Aorta (tissue), 5 donors: ENCODE measurements at regions not wholly inside any gene's neighbourhood (a gene's known extent, or its start where the extent isn't known, plus 50 kb on each side); places are given as distances from the start of the nearest gene placed in this dataset.
"Not testable (repeated sequence)": the region's sequence is repeated elsewhere in the genome, so short reads cannot be mapped to it uniquely, and the experiment has no call there.

Experiments used
- ATAC-seq: fragments of 200-7000 bp; cut with Tn5 transposase; one replicate; pipeline ENCODE4 v1.9.1; 2022; ENCODE audit warnings: moderate library complexity; ENCODE audit not compliant: low FRiP score
- DNase-seq, 2 donors: peaks; one replicate each; pipeline ENCODE4 v3.0.0-alpha.2; 2020
- H3K27ac ChIP-seq, 2 donors: one replicate each; pipeline ENCODE4 v1.5.1; 2013; ENCODE audit warnings: low read length in 2 of 2, mild to moderate bottlenecking in 2 of 2, moderate library complexity in 2 of 2, control low read depth in 1 of 2, inconsistent platforms in 1 of 2, low read depth in 1 of 2
- H3K27me3 ChIP-seq, 2 donors: one replicate each; pipeline ENCODE4 v1.6.1; 2013; ENCODE audit warnings: control low read depth in 1 of 2, low read length in 1 of 2, mild to moderate bottlenecking in 1 of 2, moderate library complexity in 1 of 2; ENCODE audit not compliant: insufficient read depth in 2 of 2, control insufficient read depth in 1 of 2
- H3K36me3 ChIP-seq, 2 donors: one replicate each; pipeline ENCODE4 v1.6.1; 2013; ENCODE audit warnings: control low read depth in 1 of 2, low read length in 1 of 2, mild to moderate bottlenecking in 1 of 2; ENCODE audit not compliant: insufficient read depth in 2 of 2, control insufficient read depth in 1 of 2
- H3K4me1 ChIP-seq, 2 donors: one replicate each; pipeline ENCODE4 v1.6.1; 2013; ENCODE audit warnings: low read length in 2 of 2, control low read depth in 1 of 2, mild to moderate bottlenecking in 1 of 2, moderate library complexity in 1 of 2; ENCODE audit not compliant: insufficient read depth in 2 of 2, control insufficient read depth in 1 of 2
- H3K4me3 ChIP-seq, 2 donors: one replicate each; pipeline ENCODE4 v1.5.1; 2013; ENCODE audit warnings: low read length in 2 of 2, control low read depth in 1 of 2, mild to moderate bottlenecking in 1 of 2
- H3K9me3 ChIP-seq: one replicate; pipeline ENCODE4 v1.6.1; 2013; ENCODE audit warnings: mild to moderate bottlenecking, low read length; ENCODE audit not compliant: control insufficient read depth
- WGBS, 2 donors: extraction: QIAGEN DNeasy Blood & Tissue Kit; methylation state at CpG; one replicate each; pipeline ENCODE4 v1.1.7; 2013; 5-methylcytosine and 5-hydroxymethylcytosine counted together
- intact Hi-C, 2 donors: fragments of 100-400 bp; cut with DNase I; formaldehyde crosslinking; loops; one replicate each; pipeline versions ENCODE4 v1.14.2 to v1.15.0; 2022
- donor health status: healthy with polysubstance abuse.
- donor health status: Bipolar disorder and iron deficiency.
- donor health status: DM: no; HTN: no; CAD: no.
- donor health status: DM: no; HTN: no; CAD: no.
- donor health status: DM: yes; HTN: yes; CAD: no.

DNA sequence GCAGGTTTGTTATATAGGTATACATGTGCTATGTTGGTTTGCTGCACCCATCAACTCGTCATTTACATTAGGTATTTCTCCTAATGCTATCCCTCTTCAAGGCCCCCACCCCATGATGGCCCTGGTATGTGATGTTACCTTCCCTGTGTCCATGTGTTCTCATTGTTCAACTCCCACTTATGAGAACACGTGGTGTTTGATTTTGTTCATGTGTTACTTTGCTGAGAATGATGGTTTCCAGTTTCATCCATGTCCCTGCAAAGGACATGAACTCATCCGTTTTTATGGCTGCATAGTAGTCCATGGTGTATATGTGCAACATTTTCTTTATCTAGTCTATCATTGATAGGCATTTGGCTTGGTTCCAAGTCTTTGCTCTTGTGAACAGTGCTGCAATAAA is 175.0 kb downstream of the KBTBD8 start:
- H3K4me3 ChIP-seq, ATAC-seq, intact Hi-C loops, H3K4me1 ChIP-seq, DNase-seq, H3K27ac ChIP-seq, H3K36me3 ChIP-seq, H3K27me3 ChIP-seq: not testable (repeated sequence)
- H3K9me3 ChIP-seq = peaks cover 11% of the 10 kb centered on the region
- 80 to 87% methylated on average over 3 of the region's 3 CpGs for WGBS, 2 donors

DNA sequence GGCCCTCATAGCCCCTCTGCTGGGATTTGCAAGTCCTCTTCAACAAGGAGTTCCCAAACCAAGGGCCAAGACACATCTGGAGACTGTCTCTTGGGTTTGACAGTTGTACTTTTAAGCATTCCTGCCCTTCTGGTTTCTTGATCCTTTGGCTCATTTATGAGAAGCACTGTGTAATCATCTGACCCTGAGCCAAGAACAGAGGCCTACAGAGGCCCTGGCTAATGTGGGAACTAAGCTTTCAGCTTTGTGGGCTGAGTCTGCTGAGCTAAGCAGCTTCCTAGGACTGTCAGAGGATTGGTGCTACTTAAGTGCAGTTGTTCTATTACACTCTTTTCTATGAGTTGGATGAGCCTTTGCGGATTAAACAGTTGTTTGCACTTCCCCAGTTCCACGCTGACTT is 178.3 kb downstream of the KBTBD8 start:
- Histone ChIP-seq H3K4me1 (no peaks in the 10 kb centered on the region), H3K36me3 (no peaks in the 10 kb centered on the region), H3K9me3 (peaks cover 11% of the 10 kb centered on the region), H3K27me3 (peaks cover 0 to 2% of the 10 kb centered on the region in 2 donors), H3K27ac (no peak overlapping the region), H3K4me3 (no peak overlapping the region)
- no peak for ATAC-seq
- intact Hi-C loops = no loop called here
- 89 to 92% methylated on average over 2 of the region's 2 CpGs for WGBS, 2 donors
- DNase-seq = no peak

GRCh38 chr3:67192466-67192865 is 194.4 kb downstream of the KBTBD8 start:
- 87 to 88% methylated on average over 8 of the region's 8 CpGs for whole genome bisulfite sequencing, 2 donors
- Histone ChIP-seq H3K4me3 (no peak overlapping the region), H3K4me1 (no peaks in the 10 kb centered on the region), H3K27ac (no peak overlapping the region), H3K27me3 (no peaks in the 10 kb centered on the region), H3K9me3 (no peaks in the 10 kb centered on the region), H3K36me3 (no peaks in the 10 kb centered on the region)
- DNase-seq (no peak), ATAC-seq (no peak)
- intact Hi-C loops = no loop called here

DNA sequence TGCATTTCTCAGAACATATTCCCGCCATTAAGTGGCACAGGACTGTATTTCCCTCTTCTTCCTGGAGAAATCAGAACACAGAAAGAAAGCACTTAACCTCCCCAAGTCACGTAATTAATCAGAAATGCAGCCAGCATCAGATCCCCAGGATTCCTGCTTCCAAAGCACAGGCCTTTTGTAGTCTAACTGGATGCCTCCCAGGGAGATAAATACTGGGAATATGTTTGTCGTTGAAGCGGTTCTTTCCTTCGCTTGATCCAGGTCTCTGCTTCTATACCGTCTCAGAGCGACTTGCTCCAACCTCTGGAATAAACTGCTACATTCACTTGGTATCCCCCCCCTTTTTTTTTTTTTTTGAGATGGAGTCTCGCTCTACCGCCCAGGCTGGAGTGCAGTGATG is 198.6 kb downstream of the KBTBD8 start:
- intact Hi-C loops = no loop called here
- ATAC-seq = no peak
- no peak overlapping the region for H3K4me3 ChIP-seq
- no peaks in the 10 kb centered on the region for H3K27me3 ChIP-seq
- 95 to 97% methylated on average over 9 of the region's 9 CpGs for WGBS, 2 donors
- no peaks in the 10 kb centered on the region for H3K9me3 ChIP-seq
- no peaks in the 10 kb centered on the region for H3K4me1 ChIP-seq
- H3K36me3 ChIP-seq = no peaks in the 10 kb centered on the region
- no peak overlapping the region for H3K27ac ChIP-seq
- DNase-seq = no peak

DNA sequence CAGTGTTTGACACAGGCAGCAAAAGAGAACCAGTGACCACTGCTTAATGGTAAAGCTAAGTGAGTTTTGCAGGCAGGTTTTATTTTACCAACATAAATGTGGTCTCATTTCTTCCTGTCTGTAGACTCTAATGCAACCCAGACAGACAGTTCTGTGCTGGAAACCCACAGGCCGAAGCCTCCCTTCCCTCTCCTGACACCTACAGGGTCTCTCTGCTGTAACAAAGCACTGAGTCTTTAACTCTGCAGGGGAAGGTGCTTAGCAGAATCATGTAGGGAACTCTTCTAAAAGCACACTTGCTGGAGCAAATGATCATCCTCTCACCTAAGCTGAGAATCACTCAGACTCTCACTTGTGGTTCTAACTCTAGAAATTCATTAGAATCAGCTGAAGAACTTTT is 200.3 kb downstream of the KBTBD8 start:
- Histone ChIP-seq H3K4me3 (no peak overlapping the region), H3K9me3 (no peaks in the 10 kb centered on the region), H3K27ac (no peak overlapping the region), H3K27me3 (no peaks in the 10 kb centered on the region), H3K36me3 (no peaks in the 10 kb centered on the region), H3K4me1 (no peaks in the 10 kb centered on the region)
- DNase-seq = no peak
- intact Hi-C loops = no loop called here
- WGBS, 2 donors = 96 to 100% methylated on average over 1 of the region's 1 CpG
- no peak for ATAC-seq

GRCh38 chr3:67200618-67201017 is 202.5 kb downstream of the KBTBD8 start:
- Histone ChIP-seq H3K4me1 (no peaks in the 10 kb centered on the region), H3K4me3 (no peak overlapping the region), H3K27ac (no peak overlapping the region), H3K36me3 (no peaks in the 10 kb centered on the region), H3K9me3 (no peaks in the 10 kb centered on the region), H3K27me3 (no peaks in the 10 kb centered on the region)
- intact Hi-C loops = no loop called here
- no peak for DNase-seq
- ATAC-seq = no peak

GRCh38 chr3:67201026-67201425 is 202.9 kb downstream of the KBTBD8 start:
- ATAC-seq (no peak), DNase-seq (no peak)
- no peaks in the 10 kb centered on the region for H3K27me3 ChIP-seq
- WGBS, 2 donors = 92 to 93% methylated on average over 2 of the region's 2 CpGs
- intact Hi-C loops = no loop called here
- H3K4me1 ChIP-seq = no peaks in the 10 kb centered on the region
- no peaks in the 10 kb centered on the region for H3K9me3 ChIP-seq
- no peak overlapping the region for H3K27ac ChIP-seq
- H3K4me3 ChIP-seq = no peak overlapping the region
- no peaks in the 10 kb centered on the region for H3K36me3 ChIP-seq

GRCh38 chr3:67202053-67202452 is 203.9 kb downstream of the KBTBD8 start:
- intact Hi-C loops = no loop called here
- Histone ChIP-seq H3K27me3 (no peaks in the 10 kb centered on the region), H3K27ac (no peak overlapping the region), H3K9me3 (no peaks in the 10 kb centered on the region), H3K4me1 (no peaks in the 10 kb centered on the region), H3K36me3 (no peaks in the 10 kb centered on the region), H3K4me3 (no peak overlapping the region)
- no peak for DNase-seq
- 54 to 56% methylated on average over 3 of the region's 3 CpGs for whole genome bisulfite sequencing, 2 donors
- ATAC-seq = no peak

GRCh38 chr3:67204951-67205350 is 206.8 kb downstream of the KBTBD8 start:
- Histone ChIP-seq H3K9me3 (no peaks in the 10 kb centered on the region), H3K36me3 (no peaks in the 10 kb centered on the region), H3K27ac (no peak overlapping the region), H3K27me3 (no peaks in the 10 kb centered on the region), H3K4me1 (no peaks in the 10 kb centered on the region), H3K4me3 (no peak overlapping the region)
- ATAC-seq = no peak
- no peak for DNase-seq
- 82 to 86% methylated on average over 4 of the region's 4 CpGs for WGBS, 2 donors
- intact Hi-C loops = no loop called here
